H1 (cell line): ENCODE measurements at regions not wholly inside any gene's neighbourhood (a gene's known extent, or its start where the extent isn't known, plus 50 kb on each side); places are given as distances from the start of the nearest gene placed in this dataset.

Experiments used
- CTCF ChIP-seq, 3 experiments: IDR thresholded peaks; 1 replicate in 2 of 3; 2 replicates in 1 of 3; pipeline versions ENCODE4 v1.5.1 to v1.6.1; 2011; ENCODE audit warnings: low read length in 3 of 3, mild to moderate bottlenecking in 3 of 3, inconsistent platforms in 2 of 3, low read depth in 1 of 3, moderate library complexity in 1 of 3; ENCODE audit not compliant: insufficient read depth in 1 of 3; ENCODE audit errors: control extremely low read depth in 1 of 3
- EP300 ChIP-seq, 2 experiments: IDR thresholded peaks; 1 replicate in 1 of 2; 2 replicates in 1 of 2; pipeline ENCODE4 v1.6.1; 2011 to 2012; ENCODE audit warnings: low read depth in 2 of 2, low read length in 2 of 2, mild to moderate bottlenecking in 2 of 2, borderline replicate concordance in 1 of 2, inconsistent platforms in 1 of 2, moderate library complexity in 1 of 2
- EZH2 ChIP-seq: fragments of 200-600 bp; sonication (generic); IDR thresholded peaks from 2 replicates; pipeline ENCODE4 v1.7.1; 2012; ENCODE audit warnings: low read depth, mild to moderate bottlenecking, moderate library complexity, low read length, inconsistent platforms; ENCODE audit not compliant: severe bottlenecking
- MAX ChIP-seq: IDR thresholded peaks from 2 replicates; pipeline ENCODE4 v1.6.1; 2012; ENCODE audit warnings: inconsistent platforms
- PHF8 ChIP-seq: fragments of 200-600 bp; sonication (generic); conservative IDR thresholded peaks from 2 replicates; pipeline ENCODE4 v1.7.1; 2012; ENCODE audit warnings: low read depth, mild to moderate bottlenecking, inconsistent platforms, low read length, moderate library complexity
- POLR2A ChIP-seq, 2 experiments: IDR thresholded peaks; 1 replicate in 1 of 2; 2 replicates in 1 of 2; pipeline ENCODE4 v1.6.1; 2011; ENCODE audit warnings: low read depth in 2 of 2, low read length in 2 of 2, mild to moderate bottlenecking in 2 of 2; ENCODE audit errors: control extremely low read depth in 1 of 2
- TAF1 ChIP-seq: IDR thresholded peaks from 2 replicates; pipeline ENCODE4 v1.6.1; 2011; ENCODE audit warnings: mild to moderate bottlenecking, low read depth, low read length

- TF ChIP-seq EZH2 (no peak), MAX (no peak), EP300 (IDR thresholded peaks at IDR 0.05; ENCODE audit: borderline replicate concordance in 1 of 2, low read depth in 2 of 2, low read length in 2 of 2) (no peak), CTCF (IDR thresholded peaks at IDR 0.05; ENCODE audit: control extremely low read depth in 1 of 3, insufficient read depth in 1 of 3, low read depth in 1 of 3, low read length in 3 of 3) (no peak), PHF8 (no peak), POLR2A (IDR thresholded peaks at IDR 0.05; ENCODE audit: control extremely low read depth in 1 of 2, low read depth in 2 of 2, low read length in 2 of 2) (no peak), TAF1 (no peak)
Observed at GRCh38 chr1:98133131-98133530, 212.3 kb upstream of the DPYD start.
